ENCODE measurements at regions not wholly inside any gene's neighbourhood (a gene's known extent, or its start where the extent isn't known, plus 50 kb on each side); places are given as distances from the start of the nearest gene placed in this dataset.

DNA sequence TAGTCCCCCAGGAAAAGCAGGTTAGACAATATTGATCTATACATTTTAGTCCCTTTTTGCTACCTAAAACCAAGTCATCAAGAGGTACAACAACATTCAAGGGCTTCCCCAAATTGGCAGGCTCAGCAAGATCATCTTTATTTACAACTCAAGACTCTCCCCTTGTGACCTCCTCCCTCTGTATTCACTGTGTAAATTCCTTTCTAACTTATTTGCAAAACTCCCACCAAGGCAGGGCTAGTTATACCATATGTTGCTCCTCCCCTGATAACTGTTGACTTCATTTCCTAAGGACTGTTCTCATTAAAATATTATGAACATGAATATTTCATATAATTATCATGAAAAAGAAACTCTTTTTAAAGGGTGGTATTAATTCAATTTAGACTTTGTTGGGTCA is 275.6 kb downstream of the DTHD1 start:
- no peak for TF ChIP-seq ATF3 (IDR thresholded peaks at IDR 0.05)
- TF ChIP-seq ATF3 (CRISPR knock-in tag; conservative IDR thresholded peaks at IDR 0.05) = no peak
- TF ChIP-seq, protein P1, sequence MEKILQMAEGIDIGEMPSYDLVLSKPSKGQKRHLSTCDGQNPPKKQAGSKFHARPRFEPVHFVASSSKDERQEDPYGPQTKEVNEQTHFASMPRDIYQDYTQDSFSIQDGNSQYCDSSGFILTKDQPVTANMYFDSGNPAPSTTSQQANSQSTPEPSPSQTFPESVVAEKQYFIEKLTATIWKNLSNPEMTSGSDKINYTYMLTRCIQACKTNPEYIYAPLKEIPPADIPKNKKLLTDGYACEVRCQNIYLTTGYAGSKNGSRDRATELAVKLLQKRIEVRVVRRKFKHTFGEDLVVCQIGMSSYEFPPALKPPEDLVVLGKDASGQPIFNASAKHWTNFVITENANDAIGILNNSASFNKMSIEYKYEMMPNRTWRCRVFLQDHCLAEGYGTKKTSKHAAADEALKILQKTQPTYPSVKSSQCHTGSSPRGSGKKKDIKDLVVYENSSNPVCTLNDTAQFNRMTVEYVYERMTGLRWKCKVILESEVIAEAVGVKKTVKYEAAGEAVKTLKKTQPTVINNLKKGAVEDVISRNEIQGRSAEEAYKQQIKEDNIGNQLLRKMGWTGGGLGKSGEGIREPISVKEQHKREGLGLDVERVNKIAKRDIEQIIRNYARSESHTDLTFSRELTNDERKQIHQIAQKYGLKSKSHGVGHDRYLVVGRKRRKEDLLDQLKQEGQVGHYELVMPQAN (IDR thresholded peaks at IDR 0.05; ENCODE audit: borderline replicate concordance) = no peak
- TF ChIP-seq ZBTB49 (CRISPR knock-in tag; IDR thresholded peaks at IDR 0.05; ENCODE audit: borderline replicate concordance) = no peak
